COLO668 (cell line): ENCODE measurements at regions not wholly inside any gene's neighbourhood (a gene's known extent, or its start where the extent isn't known, plus 50 kb on each side); places are given as distances from the start of the nearest gene placed in this dataset.
"Not testable (repeated sequence)": the region's sequence is repeated elsewhere in the genome, so short reads cannot be mapped to it uniquely, and the experiment has no call there.

Source experiments
- DNase-seq: peaks from one replicate; lab custom pipeline; 2025; ENCODE audit not compliant: unreplicated experiment; lab: John Stamatoyannopoulos, UW

GRCh38 chr9:104269996-104270963, 176.2 kb downstream of the SMC2 start:
- no peak for DNase-seq

- no peak for DNase-seq
Measured at GRCh38 chr9:104276709-104277245, 182.7 kb downstream of the SMC2 start.

DNA sequence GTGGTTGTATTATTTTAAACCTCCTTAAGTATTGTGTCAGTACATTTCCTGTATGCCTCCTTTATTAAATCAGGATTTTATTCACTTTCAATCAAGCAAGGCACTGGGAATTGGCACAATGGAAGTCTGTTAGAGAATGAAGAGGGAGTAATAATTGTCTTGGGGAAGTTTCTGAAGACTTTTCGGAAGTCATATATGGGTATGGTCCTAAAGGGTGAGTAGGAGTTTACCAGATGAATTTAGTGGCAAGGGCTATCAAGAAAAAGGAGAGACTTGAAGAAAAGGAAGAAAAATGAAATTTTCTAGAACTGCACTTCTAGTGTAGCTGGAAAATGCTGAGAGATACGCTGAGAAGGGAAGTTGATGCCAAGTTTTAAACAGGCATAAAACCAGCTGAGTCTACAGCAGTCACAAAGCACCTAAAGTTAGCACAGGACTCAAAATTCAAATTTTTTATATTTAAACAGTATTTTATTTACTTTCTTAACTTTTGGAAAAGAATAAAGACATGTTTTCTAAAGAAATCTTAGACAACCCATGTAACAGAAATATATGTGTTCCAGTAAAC, 184.9 kb downstream of the SMC2 start:
- DNase-seq, result no peak

DNA sequence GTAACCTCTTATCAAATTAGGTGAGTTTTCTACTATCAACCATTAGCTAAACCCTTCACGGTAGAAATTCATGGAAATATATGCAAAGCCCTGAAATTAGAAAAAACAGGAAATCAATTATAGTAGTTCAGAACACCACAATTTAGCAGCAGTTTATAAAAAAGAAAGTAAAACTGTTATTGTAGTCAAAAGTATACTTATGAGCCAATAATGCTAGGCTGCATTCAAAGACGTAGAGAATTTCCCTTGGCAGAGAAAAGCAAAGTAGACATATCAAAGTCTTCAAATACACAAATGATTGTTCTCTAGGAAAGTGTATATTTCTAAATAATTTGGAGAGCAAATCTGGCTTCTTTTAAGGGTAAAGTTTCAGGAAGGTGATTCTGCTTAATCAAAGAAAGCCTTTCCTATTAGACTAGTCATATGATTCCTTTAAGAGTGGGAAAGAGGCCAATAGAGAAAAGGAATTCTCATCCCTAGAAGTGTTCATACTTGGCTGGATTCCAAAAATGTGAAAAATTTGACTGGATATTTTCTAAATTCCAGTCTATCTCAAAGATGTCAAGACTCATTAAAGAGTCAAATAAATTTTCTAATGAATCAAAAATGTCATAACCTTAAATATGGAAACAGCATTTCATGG, 185.5 kb downstream of the SMC2 start:
- no peak for DNase-seq

- no peak for DNase-seq
Measured at GRCh38 chr9:104280178-104280560, 186.1 kb downstream of the SMC2 start.

DNA sequence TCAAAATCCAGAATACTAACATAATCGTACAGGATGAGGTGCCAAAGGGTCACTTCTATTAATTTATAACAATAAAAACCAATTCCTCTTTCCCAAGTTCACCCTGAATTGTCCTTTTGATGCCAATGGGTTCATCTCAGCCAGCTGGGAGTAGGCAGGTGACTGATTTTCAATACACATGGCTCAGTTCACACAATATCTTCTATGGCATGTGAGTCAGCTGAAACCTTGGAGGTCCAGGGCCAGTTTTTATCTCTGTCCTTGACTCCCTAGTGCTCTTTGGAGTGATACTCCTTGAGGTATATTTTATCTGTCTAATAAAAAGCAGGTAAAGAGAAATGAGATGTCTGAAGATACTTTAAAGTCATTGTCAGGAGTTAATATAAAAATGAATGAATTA, 186.6 kb downstream of the SMC2 start:
- no peak for DNase-seq

GRCh38 chr9:104286187-104286586, 192.1 kb downstream of the SMC2 start:
- no peak for DNase-seq

- no peak for DNase-seq
Measured at GRCh38 chr9:104286799-104287198, 192.7 kb downstream of the SMC2 start.

- no peak for DNase-seq
Measured at GRCh38 chr9:104287253-104287878, 193.3 kb downstream of the SMC2 start.

DNA sequence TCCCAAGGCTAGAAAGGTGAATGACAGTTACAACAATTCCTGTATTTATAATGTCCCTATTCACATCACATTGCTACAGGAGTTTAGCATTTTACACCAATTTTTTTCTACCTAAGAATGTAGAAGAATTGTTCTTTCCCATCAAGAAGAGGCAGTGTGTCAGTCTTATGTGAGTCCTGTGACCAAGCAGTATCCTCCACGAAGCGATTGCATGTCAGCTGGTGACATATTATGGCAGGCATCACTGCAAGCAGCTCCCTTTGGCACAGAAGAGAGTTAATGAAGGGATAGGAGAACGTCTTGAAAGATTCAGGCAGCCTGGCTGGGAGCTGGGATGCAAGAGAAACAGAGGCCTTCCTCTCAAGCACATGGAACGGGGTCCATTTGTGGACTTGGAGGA, 199.8 kb downstream of the SMC2 start:
- no peak for DNase-seq

GRCh38 chr9:104300124-104300523, 203.9 kb upstream of the OR13F1 start:
- DNase-seq, result no peak

DNA sequence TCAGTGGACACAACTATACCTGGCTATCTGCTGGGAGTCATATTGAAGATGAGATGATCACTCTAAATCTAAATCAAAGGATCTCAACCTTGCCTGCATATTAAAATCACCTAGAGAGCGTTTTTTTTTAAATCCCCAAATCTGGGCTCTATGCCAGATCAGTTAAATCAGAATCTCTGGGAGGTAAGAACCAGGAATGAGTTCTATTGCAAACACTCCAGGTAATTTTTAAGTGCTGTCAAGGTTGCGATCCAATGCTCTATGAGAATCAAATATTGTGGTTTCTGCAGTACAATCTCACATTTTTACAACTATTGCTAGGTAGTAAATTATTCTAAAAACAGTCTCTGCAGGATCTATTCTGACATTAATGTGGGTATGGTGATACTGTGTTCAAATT, 202.3 kb upstream of the OR13F1 start:
- DNase-seq, result no peak

GRCh38 chr9:104302775-104303174, 201.3 kb upstream of the OR13F1 start:
- DNase-seq, result no peak

- no peak for DNase-seq
Measured at GRCh38 chr9:104304925-104305324, 199.1 kb upstream of the OR13F1 start.

GRCh38 chr9:104313396-104314110, 190.5 kb upstream of the OR13F1 start:
- DNase-seq, result no peak

- not testable (repeated sequence) for DNase-seq
Measured at GRCh38 chr9:104316201-104317009, 187.7 kb upstream of the OR13F1 start.

GRCh38 chr9:104319198-104319597, 184.9 kb upstream of the OR13F1 start:
- no peak for DNase-seq

DNA sequence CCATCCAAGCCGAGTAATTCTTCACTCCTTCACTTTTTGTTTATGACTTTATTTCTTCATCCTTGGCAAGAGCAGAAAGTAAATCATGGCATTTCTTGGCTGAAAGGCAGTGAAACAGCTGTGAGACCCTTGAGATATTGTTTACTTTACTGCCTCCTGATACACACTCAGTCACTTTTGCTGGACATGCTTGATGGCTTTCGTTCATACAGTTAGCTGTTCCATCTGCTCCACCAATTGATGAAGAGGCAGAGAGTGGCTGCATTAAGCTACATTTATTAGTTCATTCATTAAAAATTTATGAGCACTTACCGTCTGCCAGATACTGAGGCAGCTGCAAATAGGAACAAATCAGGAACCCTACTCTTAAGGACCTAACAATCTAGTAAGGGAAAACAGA, 184.4 kb upstream of the OR13F1 start:
- DNase-seq, result peak; percentile 48

- no peak for DNase-seq
Measured at GRCh38 chr9:104322596-104322995, 181.5 kb upstream of the OR13F1 start.
